MM.1S (cell line): ENCODE measurements at regions not wholly inside any gene's neighbourhood (a gene's known extent, or its start where the extent isn't known, plus 50 kb on each side); places are given as distances from the start of the nearest gene placed in this dataset.

ENCODE experiments used
- CTCF ChIP-seq: fragments of 300-600 bp; sonication (generic); IDR thresholded peaks from 2 replicates; pipeline ENCODE4 v1.5.1; 2016; ENCODE audit warnings: antibody characterized with exemption, low read length, mixed read lengths
- EZH2 ChIP-seq: fragments of 300-600 bp; sonication (generic); optimal IDR thresholded peaks from 2 replicates; pipeline ENCODE3; 2017; ENCODE audit warnings: low read depth, mild to moderate bottlenecking, antibody characterized with exemption, low read length, mixed read lengths
- EZH2phosphoT487 ChIP-seq: fragments of 300-600 bp; sonication (generic); IDR thresholded peaks from 2 replicates; pipeline ENCODE4 v1.6.1; 2018; ENCODE audit warnings: antibody characterized with exemption, low read length

- TF ChIP-seq CTCF, result no peak
- no peak for TF ChIP-seq EZH2
- no peak for TF ChIP-seq EZH2phosphoT487
These were observed 453.7 kb upstream of the MKI67 start for GRCh38 chr10:128579901-128580300.
